ENCODE measurements at regions not wholly inside any gene's neighbourhood (a gene's known extent, or its start where the extent isn't known, plus 50 kb on each side); places are given as distances from the start of the nearest gene placed in this dataset.
A peak's percentile ranks its signal among the peaks of the same experiment; 100 is the strongest.

DNA sequence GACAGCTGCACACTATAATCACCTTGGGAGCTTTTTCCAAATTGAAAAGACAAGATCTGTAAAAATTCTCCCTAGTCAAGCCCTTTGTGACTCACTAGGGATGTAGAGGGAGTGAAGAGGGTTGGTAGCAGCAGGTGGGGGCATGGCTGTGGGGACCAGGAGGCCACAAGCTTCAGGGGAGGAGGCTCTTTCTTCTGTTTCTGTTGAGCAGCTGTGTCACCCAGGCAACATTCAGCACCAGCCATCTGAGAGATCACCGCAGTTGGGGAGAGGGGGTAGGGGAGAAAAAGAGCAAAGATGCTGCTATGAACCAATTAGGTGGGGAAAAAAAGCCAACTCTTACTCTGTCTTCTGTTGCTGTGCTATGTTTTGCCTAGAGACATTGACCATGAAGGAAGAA is 352.3 kb upstream of the MEIS1 start:
- no peak for TF ChIP-seq TAF1 (IDR thresholded peaks at IDR 0.05; ENCODE audit: low read depth)
- no peak for TF ChIP-seq REST (IDR thresholded peaks at IDR 0.05; ENCODE audit: low read depth)
- no peak for TF ChIP-seq FOXM1 (IDR thresholded peaks at IDR 0.05; ENCODE audit: borderline replicate concordance, low read depth)
- no peak for TF ChIP-seq TEAD4 (IDR thresholded peaks at IDR 0.05)
- TF ChIP-seq CEBPB (IDR thresholded peaks at IDR 0.05): no peak
- no peak for TF ChIP-seq CREB1 (IDR thresholded peaks at IDR 0.05; ENCODE audit: low read depth)
- TF ChIP-seq TCF12 (IDR thresholded peaks at IDR 0.05; ENCODE audit: low read depth): no peak
- TF ChIP-seq USF1 (IDR thresholded peaks at IDR 0.05): no peak
- TF ChIP-seq NFIC (IDR thresholded peaks at IDR 0.05): no peak
- TF ChIP-seq RAD21 (IDR thresholded peaks at IDR 0.05; ENCODE audit: low read depth): no peak
- no peak for TF ChIP-seq YY1 (IDR thresholded peaks at IDR 0.05; ENCODE audit: low read depth)
- no peak for TF ChIP-seq ZBTB7A (IDR thresholded peaks at IDR 0.05; ENCODE audit: low read depth)
- TF ChIP-seq EP300 (IDR thresholded peaks at IDR 0.05; ENCODE audit: borderline replicate concordance): no peak
- TF ChIP-seq EGR1 (IDR thresholded peaks at IDR 0.05): no peak
- no peak for TF ChIP-seq MAX (IDR thresholded peaks at IDR 0.05)

DNA sequence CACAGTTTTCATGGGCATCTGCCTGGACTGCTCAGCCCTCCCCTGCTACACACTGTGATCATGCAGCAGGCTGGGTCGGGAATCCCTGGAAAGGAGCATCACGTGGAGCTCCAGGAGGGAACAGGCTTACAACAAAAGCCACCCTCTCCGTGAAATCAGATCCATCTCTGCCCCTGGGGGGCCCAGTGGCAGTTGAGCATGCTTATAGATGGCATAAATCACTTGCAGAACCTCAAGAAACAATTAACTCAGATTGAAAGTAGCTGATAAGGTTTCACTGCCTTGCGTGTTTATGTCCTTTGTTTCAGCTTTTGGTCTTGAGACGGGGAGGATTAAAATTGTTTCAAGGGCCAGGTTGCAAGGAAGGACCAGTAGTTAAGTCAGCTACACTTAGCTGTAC is 354.8 kb upstream of the MEIS1 start:
- TF ChIP-seq CREB1 (IDR thresholded peaks at IDR 0.05; ENCODE audit: low read depth) (no peak), REST (IDR thresholded peaks at IDR 0.05; ENCODE audit: low read depth) (no peak), NFIC (IDR thresholded peaks at IDR 0.05) (no peak), TCF12 (IDR thresholded peaks at IDR 0.05; ENCODE audit: low read depth) (peak; percentile 48; the same call in 1 of the 2 replicates), EP300 (IDR thresholded peaks at IDR 0.05; ENCODE audit: borderline replicate concordance) (peak; percentile 61; the same call in 1 of the 2 replicates), EGR1 (IDR thresholded peaks at IDR 0.05) (no peak), TEAD4 (IDR thresholded peaks at IDR 0.05) (no peak), RAD21 (IDR thresholded peaks at IDR 0.05; ENCODE audit: low read depth) (no peak), YY1 (IDR thresholded peaks at IDR 0.05; ENCODE audit: low read depth) (no peak), TAF1 (IDR thresholded peaks at IDR 0.05; ENCODE audit: low read depth) (no peak), FOXM1 (IDR thresholded peaks at IDR 0.05; ENCODE audit: borderline replicate concordance, low read depth) (no peak), MAX (IDR thresholded peaks at IDR 0.05) (no peak), ZBTB7A (IDR thresholded peaks at IDR 0.05; ENCODE audit: low read depth) (no peak), USF1 (IDR thresholded peaks at IDR 0.05) (peak; percentile 77), CEBPB (IDR thresholded peaks at IDR 0.05) (no peak)

GRCh38 chr2:66073172-66073571 is 361.8 kb upstream of the MEIS1 start:
- TF ChIP-seq MAX (IDR thresholded peaks at IDR 0.05) (no peak), USF1 (IDR thresholded peaks at IDR 0.05) (no peak), CREB1 (IDR thresholded peaks at IDR 0.05; ENCODE audit: low read depth) (no peak), CEBPB (IDR thresholded peaks at IDR 0.05) (no peak), FOXM1 (IDR thresholded peaks at IDR 0.05; ENCODE audit: borderline replicate concordance, low read depth) (no peak), TCF12 (IDR thresholded peaks at IDR 0.05; ENCODE audit: low read depth) (no peak), YY1 (IDR thresholded peaks at IDR 0.05; ENCODE audit: low read depth) (no peak), EP300 (IDR thresholded peaks at IDR 0.05; ENCODE audit: borderline replicate concordance) (no peak), NFIC (IDR thresholded peaks at IDR 0.05) (no peak), EGR1 (IDR thresholded peaks at IDR 0.05) (no peak)

DNA sequence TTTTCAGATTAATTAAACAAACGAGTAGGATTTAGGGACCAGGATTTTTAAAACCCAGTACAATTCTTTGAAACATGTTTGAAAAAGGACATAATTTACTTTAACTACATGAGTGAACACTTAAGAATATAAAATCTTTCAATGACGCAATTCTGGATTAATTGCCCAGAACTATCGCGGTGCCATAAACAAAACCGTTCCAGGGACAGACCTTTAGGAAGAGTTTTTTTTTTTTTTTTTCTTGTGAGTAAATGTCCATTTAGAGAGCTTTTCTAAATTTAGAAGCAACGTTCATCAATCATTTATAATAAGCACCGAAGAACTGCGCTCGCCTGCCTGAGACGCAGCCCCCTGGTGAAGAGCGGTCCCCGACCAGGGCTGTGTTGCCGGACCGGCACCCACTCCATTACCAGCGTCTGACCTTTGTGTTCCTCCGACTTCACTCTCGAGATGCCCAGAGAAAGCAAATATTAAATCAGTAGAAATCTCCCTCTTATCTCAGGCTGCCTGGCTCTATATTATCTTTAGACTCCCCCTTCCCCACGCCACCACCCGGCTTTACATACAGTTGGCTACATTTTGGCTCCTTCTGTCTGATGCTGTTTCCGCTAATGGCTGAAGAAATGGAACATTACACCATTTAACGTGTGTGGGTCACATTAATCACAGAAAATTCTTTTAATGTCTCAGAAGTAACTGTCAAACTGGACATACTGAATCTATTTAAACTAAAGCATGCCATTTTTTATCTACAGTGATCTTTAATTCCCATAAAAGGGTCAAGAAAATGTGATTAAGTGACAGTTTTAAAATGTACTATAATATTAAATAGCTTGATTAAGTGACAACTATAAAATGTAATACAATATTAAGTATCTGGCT is 364.0 kb upstream of the MEIS1 start:
- TF ChIP-seq CEBPB (IDR thresholded peaks at IDR 0.05) (no peak), EGR1 (IDR thresholded peaks at IDR 0.05) (no peak), TAF1 (IDR thresholded peaks at IDR 0.05; ENCODE audit: low read depth) (no peak), CREB1 (IDR thresholded peaks at IDR 0.05; ENCODE audit: low read depth) (no peak), ZBTB7A (IDR thresholded peaks at IDR 0.05; ENCODE audit: low read depth) (no peak), REST (IDR thresholded peaks at IDR 0.05; ENCODE audit: low read depth) (no peak), NFIC (IDR thresholded peaks at IDR 0.05) (no peak), YY1 (IDR thresholded peaks at IDR 0.05; ENCODE audit: low read depth) (no peak)
